Activated CD4-positive, alpha-beta T cell treated with anti-CD3 and anti-CD28 coated beads for 36 hours (primary cell): ENCODE measurements at regions not wholly inside any gene's neighbourhood (a gene's known extent, or its start where the extent isn't known, plus 50 kb on each side); places are given as distances from the start of the nearest gene placed in this dataset.

ENCODE experiments used
- ATAC-seq: fragments of 200-7000 bp; cut with Tn5 transposase; one replicate; pipeline ENCODE4 v1.10.0; 2021; ENCODE audit warnings: mild to moderate bottlenecking, moderate library complexity
- CTCF ChIA-PET: fragments of 350-600 bp; sonication (Branson Sonifier 250); formaldehyde crosslinking; loops from one replicate; lab custom pipeline; 2021; ENCODE audit warnings: antibody characterized with exemption; lab: Charles Lee
- POLR2A ChIA-PET: fragments of 350-600 bp; sonication (Branson Sonifier 250); formaldehyde crosslinking; loops from one replicate; lab custom pipeline; 2021; ENCODE audit warnings: antibody characterized with exemption, inconsistent platforms; lab: Charles Lee
- DNase-seq: peaks from one replicate; pipeline ENCODE4 v3.0.0-alpha.2; 2020
- H3K27ac Mint-ChIP-seq: one replicate; pipeline ENCODE4 v1.8.0; 2021; ENCODE audit warnings: mixed read lengths
- H3K27me3 Mint-ChIP-seq: one replicate; pipeline ENCODE4 v1.8.0; 2021; ENCODE audit warnings: mixed read lengths
- H3K36me3 Mint-ChIP-seq: one replicate; pipeline ENCODE4 v1.8.0; 2021; ENCODE audit warnings: low read depth, mixed read lengths
- H3K4me1 Mint-ChIP-seq: one replicate; pipeline ENCODE4 v1.8.0; 2021; ENCODE audit warnings: mixed read lengths
- H3K4me3 Mint-ChIP-seq: one replicate; pipeline ENCODE4 v1.8.0; 2021; ENCODE audit warnings: mild to moderate bottlenecking, moderate library complexity, mixed read lengths
- H3K9me3 Mint-ChIP-seq: one replicate; pipeline ENCODE4 v1.8.0; 2021; ENCODE audit warnings: low read depth, mixed read lengths
- intact Hi-C, 2 experiments: fragments of 100-400 bp; cut with DNase I in 1 of 2; cut with micrococcal nuclease in 1 of 2; formaldehyde crosslinking; loops; one replicate each; pipeline versions ENCODE4 v1.14.2 to v1.15.1; 2022 to 2024; cut with DNase I, micrococcal nuclease

GRCh38 chr22:49080631-49081030 is 747.0 kb downstream of the BRD1 start:
- H3K9me3 Mint-ChIP-seq: no peaks in the 10 kb centered on the region
- H3K36me3 Mint-ChIP-seq: no peaks in the 10 kb centered on the region
- ATAC-seq (no peak), DNase-seq (no peak)
- no peak overlapping the region for H3K27ac Mint-ChIP-seq
- no peak overlapping the region for H3K4me3 Mint-ChIP-seq
- POLR2A ChIA-PET: no interaction called here
- no peaks in the 10 kb centered on the region for H3K4me1 Mint-ChIP-seq
- H3K27me3 Mint-ChIP-seq: no peaks in the 10 kb centered on the region
- intact Hi-C loops: no loop called here
- CTCF ChIA-PET: no interaction called here

GRCh38 chr22:49079743-49080500 is 747.8 kb downstream of the BRD1 start:
- Mint-ChIP-seq H3K36me3 (no peaks in the 10 kb centered on the region), H3K4me3 (no peak overlapping the region), H3K27me3 (no peaks in the 10 kb centered on the region), H3K9me3 (no peaks in the 10 kb centered on the region), H3K27ac (no peak overlapping the region), H3K4me1 (no peaks in the 10 kb centered on the region)
- ATAC-seq (no peak), DNase-seq (no peak)
- intact Hi-C loops: no loop called here
- ChIA-PET POLR2A (no interaction called here), CTCF (interaction anchor here (0.6 kb wide), 1 partner anchor 35 kb away, joined by 3 read pairs; no protein-coding TSS in a partner anchor)

GRCh38 chr22:49079027-49079725 is 748.5 kb downstream of the BRD1 start:
- intact Hi-C loops: no loop called here
- DNase-seq (no peak), ATAC-seq (no peak)
- ChIA-PET POLR2A (no interaction called here), CTCF (interaction anchor here (0.6 kb wide), 1 partner anchor 34 kb away, joined by 3 read pairs; no protein-coding TSS in a partner anchor)
- Mint-ChIP-seq H3K27ac (no peak overlapping the region), H3K27me3 (no peaks in the 10 kb centered on the region), H3K36me3 (no peaks in the 10 kb centered on the region), H3K9me3 (no peaks in the 10 kb centered on the region), H3K4me3 (no peak overlapping the region), H3K4me1 (no peaks in the 10 kb centered on the region)

DNA sequence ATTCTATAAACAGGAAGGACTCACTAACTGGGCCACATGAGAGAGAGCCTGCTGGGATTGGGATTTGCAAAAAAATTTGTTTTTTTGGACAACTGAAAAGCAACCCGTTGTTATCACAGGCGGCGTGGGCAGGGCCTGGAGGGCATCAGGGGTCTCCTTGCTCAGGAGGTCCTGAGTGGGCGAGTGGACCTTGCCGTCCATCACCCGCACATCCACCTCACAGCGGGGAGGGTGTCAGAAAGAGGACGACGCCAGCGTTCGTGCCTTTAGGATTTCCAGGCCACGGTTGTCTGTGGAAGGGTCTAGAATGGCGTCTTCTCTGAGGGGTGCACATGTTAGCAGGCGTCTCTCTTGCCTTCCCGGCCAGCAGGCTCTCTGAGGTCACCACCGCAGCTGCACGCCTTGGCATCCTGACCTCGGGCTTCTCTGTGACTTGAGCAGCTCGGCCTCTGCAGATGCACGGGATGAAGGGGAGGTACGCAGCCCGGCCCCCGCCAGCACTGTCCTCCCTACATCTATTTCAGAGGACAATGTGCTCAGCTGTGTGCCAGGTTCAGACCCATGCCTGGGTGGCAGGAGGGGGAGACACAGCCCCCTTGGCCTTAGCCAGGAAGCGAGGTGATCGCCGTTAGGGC is 749.5 kb downstream of the BRD1 start:
- POLR2A ChIA-PET: no interaction called here

DNA sequence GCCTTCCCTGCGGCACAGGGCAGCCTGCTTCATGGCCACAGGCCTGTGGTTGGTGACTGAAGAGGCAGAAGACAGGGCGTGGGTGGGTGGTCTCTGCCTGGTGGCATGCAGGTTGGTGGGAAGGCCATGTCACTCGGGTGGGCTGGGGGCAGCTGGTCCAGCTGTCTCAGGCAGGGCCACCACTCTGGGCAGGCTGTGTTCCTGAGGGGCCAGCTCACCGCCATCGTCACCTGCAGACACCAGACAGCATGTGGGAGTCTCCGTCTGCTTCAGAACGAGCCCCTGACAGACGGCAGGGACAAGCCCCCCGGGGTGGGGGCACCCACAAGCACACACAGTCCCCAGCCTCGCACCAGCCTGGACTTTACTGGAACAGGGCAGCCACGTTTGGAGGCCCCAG is 750.1 kb downstream of the BRD1 start:
- intact Hi-C loops: no loop called here
- no peaks in the 10 kb centered on the region for H3K4me1 Mint-ChIP-seq
- H3K36me3 Mint-ChIP-seq: no peaks in the 10 kb centered on the region
- H3K4me3 Mint-ChIP-seq: no peak overlapping the region
- no peak for ATAC-seq
- POLR2A ChIA-PET: no interaction called here
- DNase-seq: no peak
- H3K27ac Mint-ChIP-seq: no peak overlapping the region
- CTCF ChIA-PET: no interaction called here
- H3K27me3 Mint-ChIP-seq: no peaks in the 10 kb centered on the region
- no peaks in the 10 kb centered on the region for H3K9me3 Mint-ChIP-seq

More for the DNA sequence above, 749.5 kb downstream of the BRD1 start:
- Mint-ChIP-seq H3K36me3 (no peaks in the 10 kb centered on the region), H3K27me3 (no peaks in the 10 kb centered on the region), H3K9me3 (no peaks in the 10 kb centered on the region), H3K4me3 (no peak overlapping the region), H3K4me1 (no peaks in the 10 kb centered on the region), H3K27ac (no peak overlapping the region)
- no peak for DNase-seq
- CTCF ChIA-PET: no interaction called here
- no peak for ATAC-seq
- intact Hi-C loops: no loop called here

DNA sequence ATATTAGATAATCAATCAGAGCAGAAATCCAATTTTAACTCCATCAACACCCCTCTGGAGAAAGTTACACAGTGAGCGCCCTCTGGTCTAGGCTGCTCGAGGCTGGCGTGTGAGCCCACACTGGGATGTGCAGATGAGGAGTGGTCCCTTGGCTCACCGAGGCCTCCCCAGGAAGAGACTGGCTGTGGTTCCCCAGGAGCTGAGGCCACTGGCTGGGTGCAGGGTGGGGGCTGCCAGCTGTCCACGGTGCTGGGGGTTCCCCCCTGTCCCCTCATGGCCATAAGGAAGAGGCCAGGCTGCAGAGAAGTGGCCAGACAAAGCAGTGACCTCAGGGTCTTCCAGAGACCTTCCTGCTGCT is 750.7 kb downstream of the BRD1 start:
- ATAC-seq (no peak), DNase-seq (no peak)
- POLR2A ChIA-PET: no interaction called here
- no peaks in the 10 kb centered on the region for H3K36me3 Mint-ChIP-seq
- no peak overlapping the region for H3K4me3 Mint-ChIP-seq
- intact Hi-C loops: no loop called here
- H3K27me3 Mint-ChIP-seq: no peaks in the 10 kb centered on the region
- H3K27ac Mint-ChIP-seq: no peak overlapping the region
- H3K4me1 Mint-ChIP-seq: no peaks in the 10 kb centered on the region
- CTCF ChIA-PET: no interaction called here
- no peaks in the 10 kb centered on the region for H3K9me3 Mint-ChIP-seq

- intact Hi-C loops: no loop called here
- Mint-ChIP-seq H3K36me3 (no peaks in the 10 kb centered on the region), H3K27me3 (no peaks in the 10 kb centered on the region), H3K4me3 (no peak overlapping the region), H3K9me3 (no peaks in the 10 kb centered on the region), H3K4me1 (no peaks in the 10 kb centered on the region), H3K27ac (no peak overlapping the region)
- DNase-seq (no peak), ATAC-seq (no peak)
- CTCF ChIA-PET: no interaction called here
- POLR2A ChIA-PET: no interaction called here
Observed at GRCh38 chr22:49076300-49077035, 751.2 kb downstream of the BRD1 start.

- intact Hi-C loops: no loop called here
- Mint-ChIP-seq H3K4me1 (no peaks in the 10 kb centered on the region), H3K36me3 (no peaks in the 10 kb centered on the region), H3K27ac (no peak overlapping the region), H3K4me3 (no peak overlapping the region), H3K9me3 (no peaks in the 10 kb centered on the region), H3K27me3 (no peaks in the 10 kb centered on the region)
- ATAC-seq (no peak), DNase-seq (no peak)
- ChIA-PET POLR2A (no interaction called here), CTCF (no interaction called here)
Observed at GRCh38 chr22:49075150-49075549, 752.5 kb downstream of the BRD1 start.

- DNase-seq: no peak
- H3K9me3 Mint-ChIP-seq: no peaks in the 10 kb centered on the region
- ChIA-PET CTCF (no interaction called here), POLR2A (no interaction called here)
- H3K4me3 Mint-ChIP-seq: no peak overlapping the region
- intact Hi-C loops: no loop called here
- H3K36me3 Mint-ChIP-seq: no peaks in the 10 kb centered on the region
- ATAC-seq: no peak
- no peaks in the 10 kb centered on the region for H3K4me1 Mint-ChIP-seq
- no peak overlapping the region for H3K27ac Mint-ChIP-seq
- H3K27me3 Mint-ChIP-seq: no peaks in the 10 kb centered on the region
Observed at GRCh38 chr22:49073873-49074417, 753.7 kb downstream of the BRD1 start.

GRCh38 chr22:49072996-49073645 is 754.6 kb downstream of the BRD1 start:
- ATAC-seq: no peak
- Mint-ChIP-seq H3K27ac (no peak overlapping the region), H3K27me3 (no peaks in the 10 kb centered on the region), H3K36me3 (no peaks in the 10 kb centered on the region), H3K9me3 (no peaks in the 10 kb centered on the region), H3K4me1 (no peaks in the 10 kb centered on the region), H3K4me3 (no peak overlapping the region)
- ChIA-PET POLR2A (no interaction called here), CTCF (no interaction called here)
- DNase-seq: no peak
- intact Hi-C loops: no loop called here

DNA sequence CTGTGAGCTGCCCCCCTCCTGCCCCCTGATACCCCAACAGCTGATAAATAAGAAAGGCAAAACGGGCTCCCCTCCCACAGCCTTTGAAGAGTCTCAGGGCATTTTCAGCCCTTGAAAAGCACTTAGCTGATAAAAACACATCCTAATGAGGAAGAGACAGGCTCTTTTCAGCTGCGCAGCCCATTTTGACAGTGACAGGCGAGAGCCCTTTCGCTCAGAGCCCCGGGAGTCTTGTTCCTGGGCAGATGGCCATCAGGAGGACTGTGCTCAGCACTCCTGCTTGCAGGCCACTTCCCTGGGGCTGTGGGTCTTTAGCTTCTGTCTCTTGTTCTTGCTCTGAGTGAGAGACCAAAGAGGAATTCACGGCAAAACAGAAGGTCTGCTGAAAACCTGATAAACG is 757.2 kb downstream of the BRD1 start:
- DNase-seq (no peak), ATAC-seq (no peak)
- Mint-ChIP-seq H3K27me3 (peaks cover 3% of the 10 kb centered on the region), H3K36me3 (no peaks in the 10 kb centered on the region), H3K4me1 (no peaks in the 10 kb centered on the region), H3K27ac (no peak overlapping the region), H3K9me3 (no peaks in the 10 kb centered on the region), H3K4me3 (no peak overlapping the region)
- CTCF ChIA-PET: no interaction called here
- intact Hi-C loops: no loop called here
- POLR2A ChIA-PET: no interaction called here
